Mesodermal cell (in vitro differentiated cells): ENCODE measurements at regions not wholly inside any gene's neighbourhood (a gene's known extent, or its start where the extent isn't known, plus 50 kb on each side); places are given as distances from the start of the nearest gene placed in this dataset.

ENCODE experiments used
- H3K27ac ChIP-seq: 2 replicates; pipeline ENCODE4 v1.7.0; 2013; ENCODE audit warnings: mild to moderate bottlenecking, low read depth, low read length, moderate library complexity; ENCODE audit not compliant: severe bottlenecking
- H3K36me3 ChIP-seq: 2 replicates; pipeline ENCODE4 v1.7.1; 2013; ENCODE audit warnings: mild to moderate bottlenecking, low read length, moderate library complexity; ENCODE audit not compliant: control insufficient read depth, insufficient read depth
- H3K4me1 ChIP-seq: one replicate; pipeline ENCODE4 v1.7.1; 2013; ENCODE audit warnings: mild to moderate bottlenecking, low read length; ENCODE audit not compliant: insufficient read depth, control insufficient read depth, poor library complexity, severe bottlenecking
- H3K4me3 ChIP-seq: 2 replicates; pipeline ENCODE4 v1.7.0; 2013; ENCODE audit warnings: low read length, control low read depth, mild to moderate bottlenecking; ENCODE audit not compliant: insufficient read depth, poor library complexity, severe bottlenecking; ENCODE audit errors: extremely low read depth
- H3K9me3 ChIP-seq: 2 replicates; pipeline ENCODE4 v1.7.1; 2013; ENCODE audit warnings: mild to moderate bottlenecking, low read length, moderate library complexity; ENCODE audit not compliant: control insufficient read depth
- WGBS, 2 experiments: methylation state at CpG; one replicate each; pipeline ENCODE4 v1.1.5; 2013; ENCODE audit warnings: missing lambda C conversion rate in 2 of 2; ENCODE audit not compliant: insufficient coverage in 2 of 2; 5-methylcytosine and 5-hydroxymethylcytosine counted together

- Histone ChIP-seq H3K27ac (no peak overlapping the region), H3K36me3 (no peaks in the 10 kb centered on the region), H3K4me3 (no peak overlapping the region), H3K9me3 (no peaks in the 10 kb centered on the region), H3K4me1 (no peaks in the 10 kb centered on the region)
- WGBS, 2 experiments = 94 to 100% methylated on average over 2 of the region's 4 CpGs
These were observed 61.1 kb upstream of the TNRC6B start for GRCh38 chr22:40116496-40117200.

- H3K9me3 ChIP-seq = no peaks in the 10 kb centered on the region
- peaks cover 5% of the 10 kb centered on the region for H3K4me1 ChIP-seq
- H3K36me3 ChIP-seq = no peaks in the 10 kb centered on the region
- no peak overlapping the region for H3K4me3 ChIP-seq
- WGBS, 2 experiments = 92 to 99% methylated on average over 2 to 8 of the region's 8 CpGs
- no peak overlapping the region for H3K27ac ChIP-seq
These were observed 58.7 kb upstream of the TNRC6B start for GRCh38 chr22:40118979-40119378.

GRCh38 chr22:40120848-40121247 lies 56.9 kb upstream of the TNRC6B start:
- Histone ChIP-seq H3K27ac (no peak overlapping the region), H3K36me3 (no peaks in the 10 kb centered on the region), H3K4me3 (no peak overlapping the region), H3K9me3 (no peaks in the 10 kb centered on the region), H3K4me1 (peaks cover 5% of the 10 kb centered on the region)
- 80 to 83% methylated on average over 1 of the region's 4 CpGs for WGBS, 2 experiments

GRCh38 chr22:40121461-40121860 lies 56.3 kb upstream of the TNRC6B start:
- WGBS, 2 experiments = 81 to 100% methylated on average over 3 of the region's 6 CpGs
- Histone ChIP-seq H3K27ac (no peak overlapping the region), H3K4me1 (peaks cover 5% of the 10 kb centered on the region), H3K9me3 (no peaks in the 10 kb centered on the region), H3K36me3 (no peaks in the 10 kb centered on the region), H3K4me3 (no peak overlapping the region)

GRCh38 chr22:40122792-40123191 lies 54.9 kb upstream of the TNRC6B start:
- H3K4me1 ChIP-seq = peaks cover 5% of the 10 kb centered on the region
- no peaks in the 10 kb centered on the region for H3K9me3 ChIP-seq
- H3K27ac ChIP-seq = peak overlapping the region; percentile 16
- 91 to 92% methylated on average over 4 to 5 of the region's 5 CpGs for WGBS, 2 experiments
- no peak overlapping the region for H3K4me3 ChIP-seq
- H3K36me3 ChIP-seq = no peaks in the 10 kb centered on the region

- peak overlapping the region; percentile 16 for H3K27ac ChIP-seq
- no peaks in the 10 kb centered on the region for H3K36me3 ChIP-seq
- H3K4me3 ChIP-seq = no peak overlapping the region
- peaks cover 5% of the 10 kb centered on the region for H3K4me1 ChIP-seq
- no peaks in the 10 kb centered on the region for H3K9me3 ChIP-seq
- WGBS, 2 experiments = 86 to 90% methylated on average over 2 of the region's 3 CpGs
These were observed 54.3 kb upstream of the TNRC6B start for GRCh38 chr22:40123387-40123786.
